Common myeloid progenitor, CD34-positive (primary cell): ENCODE measurements at regions not wholly inside any gene's neighbourhood (a gene's known extent, or its start where the extent isn't known, plus 50 kb on each side); places are given as distances from the start of the nearest gene placed in this dataset.

Source experiments
- CTCF ChIA-PET: fragments of 350-600 bp; sonication (Branson Sonifier 250); formaldehyde crosslinking; loops from one replicate; lab custom pipeline; 2021; ENCODE audit warnings: antibody characterized with exemption; lab: Charles Lee
- POLR2A ChIA-PET: fragments of 350-600 bp; sonication (Branson Sonifier 250); formaldehyde crosslinking; loops from one replicate; lab custom pipeline; 2021; ENCODE audit warnings: antibody characterized with exemption; lab: Charles Lee
- DNase-seq, 3 donors: peaks; one replicate each; pipeline versions ENCODE4 v3.0.0 to v3.0.0-alpha.2; 2013
- H3K27ac ChIP-seq, 2 experiments: 1 replicate in 1 of 2; 2 replicates in 1 of 2; pipeline ENCODE4 v1.7.0; 2013; ENCODE audit warnings: inconsistent platforms in 2 of 2, low read length in 2 of 2, mild to moderate bottlenecking in 2 of 2, low read depth in 1 of 2, moderate library complexity in 1 of 2; ENCODE audit not compliant: severe bottlenecking in 2 of 2, insufficient read depth in 1 of 2, poor library complexity in 1 of 2
- H3K27me3 ChIP-seq, 5 experiments: replicated peaks in 2 of 5; 1 replicate in 3 of 5; 2 replicates in 2 of 5; pipeline versions ENCODE4 v1.6.1 to v1.7.0; 2013; ENCODE audit warnings: low read length in 4 of 5, mild to moderate bottlenecking in 2 of 5, moderate library complexity in 2 of 5, inconsistent platforms in 1 of 5; ENCODE audit not compliant: insufficient read depth in 5 of 5, control insufficient read depth in 4 of 5
- H3K36me3 ChIP-seq, 4 experiments: 1 replicate in 2 of 4; 2 replicates in 2 of 4; pipeline versions ENCODE4 v1.6.1 to v1.7.0; 2013; ENCODE audit warnings: low read length in 3 of 4, control low read depth in 1 of 4, mild to moderate bottlenecking in 1 of 4; ENCODE audit not compliant: control insufficient read depth in 4 of 4, insufficient read depth in 4 of 4
- H3K4me1 ChIP-seq, 4 experiments: 1 replicate in 3 of 4; 2 replicates in 1 of 4; pipeline versions ENCODE4 v1.6.1 to v1.7.1; 2013; ENCODE audit warnings: low read length in 3 of 4, mild to moderate bottlenecking in 3 of 4, control low read depth in 1 of 4, inconsistent platforms in 1 of 4, moderate library complexity in 1 of 4; ENCODE audit not compliant: control insufficient read depth in 4 of 4, insufficient read depth in 4 of 4; ENCODE audit errors: control extremely low read depth in 1 of 4
- H3K4me3 ChIP-seq, 7 experiments: 1 replicate in 4 of 7; 2 replicates in 3 of 7; pipeline versions ENCODE4 v1.5.1 to v1.7.0; 2013; ENCODE audit warnings: mild to moderate bottlenecking in 7 of 7, low read length in 6 of 7, moderate library complexity in 6 of 7, inconsistent platforms in 2 of 7, low read depth in 2 of 7, control low read depth in 1 of 7; ENCODE audit not compliant: insufficient read depth in 4 of 7, control insufficient read depth in 1 of 7; ENCODE audit errors: extremely low read depth in 1 of 7
- H3K9me3 ChIP-seq, 5 experiments: 1 replicate in 4 of 5; 2 replicates in 1 of 5; pipeline versions ENCODE4 v1.6.1 to v1.7.1; 2013; ENCODE audit warnings: low read length in 4 of 5, mild to moderate bottlenecking in 2 of 5, inconsistent platforms in 1 of 5, low read depth in 1 of 5, moderate library complexity in 1 of 5; ENCODE audit not compliant: control insufficient read depth in 4 of 5, insufficient read depth in 2 of 5; ENCODE audit errors: control extremely low read depth in 1 of 5
- WGBS: methylation state at CpG from one replicate; pipeline ENCODE4 v1.1.5; 2013; ENCODE audit not compliant: insufficient coverage; 5-methylcytosine and 5-hydroxymethylcytosine counted together

- DNase-seq = no peak
- no peak overlapping the region for H3K27ac ChIP-seq
- 100% methylated on average over 2 of the region's 3 CpGs for WGBS
- H3K36me3 ChIP-seq = no peaks in the 10 kb centered on the region
- peaks cover 0 to 2% (median 0%) of the 10 kb centered on the region in 5 experiments for H3K9me3 ChIP-seq
- no peak overlapping the region for H3K4me3 ChIP-seq
- H3K4me1 ChIP-seq = no peaks in the 10 kb centered on the region
- ChIA-PET CTCF (no interaction called here), POLR2A (no interaction called here)
- H3K27me3 ChIP-seq = peaks cover 0 to 2% (median 0%) of the 10 kb centered on the region in 5 experiments
Measured at GRCh38 chr9:16241231-16241630, 629.2 kb downstream of the BNC2 start.

- H3K27ac ChIP-seq = no peak overlapping the region
Measured at GRCh38 chr9:16243798-16244197, 626.7 kb downstream of the BNC2 start.

GRCh38 chr9:16245756-16246440 is 624.6 kb downstream of the BNC2 start:
- Histone ChIP-seq H3K9me3 (peaks cover 0 to 2% (median 0%) of the 10 kb centered on the region in 5 experiments), H3K27me3 (peaks cover 0 to 17% (median 11%) of the 10 kb centered on the region in 5 experiments), H3K27ac (no peak overlapping the region), H3K4me1 (no peaks in the 10 kb centered on the region), H3K4me3 (no peak overlapping the region), H3K36me3 (no peaks in the 10 kb centered on the region)
- 92% methylated on average over 1 of the region's 1 CpG for WGBS
- no peak for DNase-seq
- ChIA-PET CTCF (interaction anchor here (1.1 to 1.4 kb wide), 2 partner anchors 11 to 12 kb away, joined by 3 to 4 read pairs; no protein-coding TSS in a partner anchor), POLR2A (no interaction called here)

More at GRCh38 chr9:16243798-16244197, 626.7 kb downstream of the BNC2 start:
- Histone ChIP-seq H3K4me3 (no peak overlapping the region), H3K27me3 (peaks cover 0 to 13% (median 5%) of the 10 kb centered on the region in 5 experiments), H3K36me3 (no peaks in the 10 kb centered on the region), H3K4me1 (no peaks in the 10 kb centered on the region), H3K9me3 (peaks cover 0 to 2% (median 0%) of the 10 kb centered on the region in 5 experiments)
- ChIA-PET POLR2A (no interaction called here), CTCF (no interaction called here)
- WGBS = 70% methylated on average over 2 of the region's 5 CpGs
- DNase-seq = no peak

GRCh38 chr9:16246785-16247184 is 623.7 kb downstream of the BNC2 start:
- Histone ChIP-seq H3K27me3 (peaks cover 0 to 18% (median 11%) of the 10 kb centered on the region in 5 experiments), H3K4me3 (no peak overlapping the region), H3K27ac (no peak overlapping the region), H3K36me3 (no peaks in the 10 kb centered on the region), H3K4me1 (no peaks in the 10 kb centered on the region), H3K9me3 (peaks cover 0 to 2% (median 0%) of the 10 kb centered on the region in 5 experiments)
- ChIA-PET POLR2A (no interaction called here), CTCF (interaction anchor here (1.4 kb wide), 1 partner anchor 10 kb away, joined by 3 read pairs; no protein-coding TSS in a partner anchor)
- WGBS = 93% methylated on average over 5 of the region's 6 CpGs
- no peak for DNase-seq

GRCh38 chr9:16247188-16247875 is 623.1 kb downstream of the BNC2 start:
- POLR2A ChIA-PET = no interaction called here
- 97% methylated on average over 5 of the region's 5 CpGs for WGBS
- Histone ChIP-seq H3K4me3 (no peak overlapping the region), H3K4me1 (no peaks in the 10 kb centered on the region), H3K36me3 (no peaks in the 10 kb centered on the region), H3K27ac (no peak overlapping the region), H3K9me3 (peaks cover 0 to 2% (median 0%) of the 10 kb centered on the region in 5 experiments), H3K27me3 (peaks cover 0 to 22% (median 11%) of the 10 kb centered on the region in 5 experiments)
- CTCF ChIA-PET = no interaction called here
- no peak for DNase-seq

- peaks cover 0 to 2% (median 0%) of the 10 kb centered on the region in 5 experiments for H3K9me3 ChIP-seq
- H3K27ac ChIP-seq = no peak overlapping the region
- ChIA-PET CTCF (no interaction called here), POLR2A (no interaction called here)
- 100% methylated on average over 6 of the region's 6 CpGs for WGBS
- H3K4me3 ChIP-seq = no peak overlapping the region
- no peak for DNase-seq
- no peaks in the 10 kb centered on the region for H3K36me3 ChIP-seq
- H3K27me3 ChIP-seq = peaks cover 0 to 33% (median 14%) of the 10 kb centered on the region in 5 experiments
- no peaks in the 10 kb centered on the region for H3K4me1 ChIP-seq
Measured at GRCh38 chr9:16248822-16249221, 621.6 kb downstream of the BNC2 start.

- CTCF ChIA-PET = no interaction called here
- H3K27me3 ChIP-seq = peaks cover 3 to 60% (median 19%) of the 10 kb centered on the region in 5 experiments
- peaks cover 0 to 2% (median 0%) of the 10 kb centered on the region in 5 experiments for H3K9me3 ChIP-seq
- WGBS = 90% methylated on average over 2 of the region's 5 CpGs
- POLR2A ChIA-PET = no interaction called here
- H3K4me3 ChIP-seq = no peak overlapping the region
- H3K4me1 ChIP-seq = no peaks in the 10 kb centered on the region
- H3K36me3 ChIP-seq = no peaks in the 10 kb centered on the region
- DNase-seq = no peak
- no peak overlapping the region for H3K27ac ChIP-seq
Measured at GRCh38 chr9:16252616-16253015, 617.9 kb downstream of the BNC2 start.
